MM.1S (cell line): ENCODE measurements at regions not wholly inside any gene's neighbourhood (a gene's known extent, or its start where the extent isn't known, plus 50 kb on each side); places are given as distances from the start of the nearest gene placed in this dataset.

Experiments
- DNase-seq: peaks from one replicate; pipeline ENCODE4 v3.0.0-alpha.2; 2015
- H2AFZ ChIP-seq: fragments of 300-600 bp; sonication (generic); 2 replicates; pipeline ENCODE4 v1.6.0; 2016; ENCODE audit warnings: antibody characterized with exemption, low read length
- H3F3A ChIP-seq: fragments of 300-600 bp; sonication (generic); 2 replicates; pipeline ENCODE4 v1.6.1; 2016; ENCODE audit warnings: mild to moderate bottlenecking, antibody characterized with exemption, low read length, moderate library complexity, mixed read lengths; ENCODE audit not compliant: insufficient read depth
- H3K27ac ChIP-seq: fragments of 300-600 bp; sonication (generic); 2 replicates; pipeline ENCODE4 v1.5.1; 2016; ENCODE audit warnings: mild to moderate bottlenecking, low read length
- H3K27me3 ChIP-seq: fragments of 300-600 bp; sonication (generic); replicated peaks from 2 replicates; pipeline ENCODE4 v1.6.0; 2016; ENCODE audit warnings: low read length; ENCODE audit not compliant: insufficient read depth
- H3K36me3 ChIP-seq: fragments of 300-600 bp; sonication (generic); replicated peaks from 2 replicates; pipeline ENCODE4 v1.6.1; 2016; ENCODE audit warnings: mild to moderate bottlenecking, low read length, mixed read lengths; ENCODE audit not compliant: insufficient read depth
- H3K4me1 ChIP-seq: fragments of 300-600 bp; sonication (generic); 2 replicates; pipeline ENCODE4 v1.6.1; 2016; ENCODE audit warnings: low read length, mixed read lengths
- H3K4me2 ChIP-seq: fragments of 300-600 bp; sonication (generic); 2 replicates; pipeline ENCODE4 v1.6.0; 2016; ENCODE audit warnings: low read depth, low read length
- H3K4me3 ChIP-seq: fragments of 300-600 bp; sonication (generic); 2 replicates; pipeline ENCODE4 v1.5.1; 2016; ENCODE audit warnings: low read length, mixed read lengths
- H3K79me2 ChIP-seq: fragments of 300-600 bp; sonication (generic); 2 replicates; pipeline ENCODE4 v1.6.1; 2016; ENCODE audit warnings: mixed run types, low read length, mixed read lengths
- H3K9ac ChIP-seq: fragments of 300-600 bp; sonication (generic); 2 replicates; pipeline ENCODE4 v1.6.1; 2016; ENCODE audit warnings: low read length, mixed read lengths
- H3K9me2 ChIP-seq: fragments of 300-600 bp; sonication (generic); replicated peaks from 2 replicates; pipeline ENCODE4 v1.6.1; 2016; ENCODE audit warnings: mild to moderate bottlenecking, low read length, mixed read lengths; ENCODE audit not compliant: insufficient read depth
- H3K9me3 ChIP-seq: fragments of 300-600 bp; sonication (generic); replicated peaks from 2 replicates; pipeline ENCODE4 v1.6.1; 2016; ENCODE audit warnings: mild to moderate bottlenecking, low read length, mixed read lengths; ENCODE audit not compliant: insufficient read depth
- H4K20me1 ChIP-seq: fragments of 300-600 bp; sonication (generic); 2 replicates; pipeline ENCODE4 v1.6.1; 2016; ENCODE audit warnings: mild to moderate bottlenecking, low read length, moderate library complexity, mixed read lengths; ENCODE audit not compliant: insufficient read depth
- EZH2 ChIP-seq: fragments of 300-600 bp; sonication (generic); optimal IDR thresholded peaks from 2 replicates; pipeline ENCODE3; 2017; ENCODE audit warnings: low read depth, mild to moderate bottlenecking, antibody characterized with exemption, low read length, mixed read lengths
- EZH2phosphoT487 ChIP-seq: fragments of 300-600 bp; sonication (generic); IDR thresholded peaks from 2 replicates; pipeline ENCODE4 v1.6.1; 2018; ENCODE audit warnings: antibody characterized with exemption, low read length
- TF ChIP-seq, protein P1 (sequence below): fragments of 300-600 bp; sonication (generic); IDR thresholded peaks from 2 replicates; pipeline ENCODE4 v1.5.1; 2016; ENCODE audit warnings: antibody characterized with exemption, low read length, mixed read lengths

DNA sequence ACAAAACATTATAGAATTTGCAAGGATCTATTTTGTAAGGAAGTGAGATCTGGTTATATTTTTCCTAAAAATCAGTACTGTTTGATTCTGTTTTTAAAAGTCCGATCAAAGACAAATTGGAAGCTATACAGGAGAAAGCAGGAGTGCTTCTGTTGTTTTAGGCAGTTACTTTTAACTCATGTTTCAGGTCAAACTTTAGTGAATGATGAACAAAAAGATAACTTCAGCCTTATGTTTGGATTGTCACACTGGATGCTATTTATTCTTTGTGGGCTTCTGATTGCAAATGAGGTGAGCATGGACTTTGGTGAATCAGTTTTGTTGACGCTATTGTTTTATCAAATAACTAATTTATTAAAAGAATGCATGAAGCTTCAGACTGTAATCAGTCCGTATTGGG is 228.7 kb upstream of the SLC35B3 start:
- Histone ChIP-seq H3F3A (no peaks in the 10 kb centered on the region), H2AFZ (no peak overlapping the region), H3K9me2 (no peaks in the 10 kb centered on the region), H4K20me1 (no peaks in the 10 kb centered on the region), H3K36me3 (no peaks in the 10 kb centered on the region), H3K9ac (no peak overlapping the region), H3K79me2 (no peaks in the 10 kb centered on the region), H3K4me1 (no peaks in the 10 kb centered on the region), H3K4me3 (no peak overlapping the region), H3K27ac (no peak overlapping the region), H3K4me2 (no peak overlapping the region), H3K27me3 (no peaks in the 10 kb centered on the region), H3K9me3 (no peaks in the 10 kb centered on the region)
- TF ChIP-seq EZH2phosphoT487 (no peak), EZH2 (no peak)
- TF ChIP-seq, protein P1, sequence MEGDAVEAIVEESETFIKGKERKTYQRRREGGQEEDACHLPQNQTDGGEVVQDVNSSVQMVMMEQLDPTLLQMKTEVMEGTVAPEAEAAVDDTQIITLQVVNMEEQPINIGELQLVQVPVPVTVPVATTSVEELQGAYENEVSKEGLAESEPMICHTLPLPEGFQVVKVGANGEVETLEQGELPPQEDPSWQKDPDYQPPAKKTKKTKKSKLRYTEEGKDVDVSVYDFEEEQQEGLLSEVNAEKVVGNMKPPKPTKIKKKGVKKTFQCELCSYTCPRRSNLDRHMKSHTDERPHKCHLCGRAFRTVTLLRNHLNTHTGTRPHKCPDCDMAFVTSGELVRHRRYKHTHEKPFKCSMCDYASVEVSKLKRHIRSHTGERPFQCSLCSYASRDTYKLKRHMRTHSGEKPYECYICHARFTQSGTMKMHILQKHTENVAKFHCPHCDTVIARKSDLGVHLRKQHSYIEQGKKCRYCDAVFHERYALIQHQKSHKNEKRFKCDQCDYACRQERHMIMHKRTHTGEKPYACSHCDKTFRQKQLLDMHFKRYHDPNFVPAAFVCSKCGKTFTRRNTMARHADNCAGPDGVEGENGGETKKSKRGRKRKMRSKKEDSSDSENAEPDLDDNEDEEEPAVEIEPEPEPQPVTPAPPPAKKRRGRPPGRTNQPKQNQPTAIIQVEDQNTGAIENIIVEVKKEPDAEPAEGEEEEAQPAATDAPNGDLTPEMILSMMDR = no peak
- no peak for DNase-seq

DNA sequence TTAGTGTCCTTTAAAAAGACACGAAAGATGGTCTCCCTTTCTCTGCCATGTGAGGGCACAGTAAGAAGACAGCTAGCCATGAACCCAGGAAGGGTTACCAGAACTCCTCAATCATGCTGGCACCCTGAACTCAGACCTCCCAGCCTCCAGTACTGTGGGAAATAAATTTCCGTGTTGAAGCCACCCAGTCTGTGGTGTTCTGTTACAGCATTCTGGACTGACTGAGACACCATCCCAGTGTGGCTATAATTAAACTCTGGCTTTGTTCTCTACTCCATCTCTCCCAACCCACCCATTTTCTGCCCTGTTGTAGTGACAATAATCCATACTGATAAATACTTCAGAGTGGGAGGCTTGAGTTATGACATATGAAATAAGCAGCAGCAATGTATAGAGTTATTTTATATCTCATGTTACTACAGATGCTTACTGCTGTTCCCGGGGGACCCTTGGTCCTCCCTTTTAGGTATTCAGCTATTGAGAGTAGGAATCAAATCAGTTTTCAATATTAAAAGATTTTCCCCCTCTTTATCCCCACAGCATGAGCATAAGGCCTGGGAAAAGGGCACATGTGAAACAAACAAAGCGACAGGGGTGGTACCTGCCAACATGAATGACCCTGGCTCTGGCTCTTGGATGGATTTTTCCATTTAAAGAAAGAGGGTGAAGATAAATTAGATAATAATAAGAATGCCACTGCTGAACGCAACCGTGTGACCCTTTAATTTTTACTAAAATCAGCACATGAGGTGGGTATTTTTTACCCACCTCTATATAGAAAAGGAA is 224.3 kb upstream of the SLC35B3 start:
- Histone ChIP-seq H3K4me3 (no peak overlapping the region), H3K27me3 (no peaks in the 10 kb centered on the region), H4K20me1 (no peaks in the 10 kb centered on the region), H3K79me2 (no peaks in the 10 kb centered on the region), H3K9me2 (no peaks in the 10 kb centered on the region), H3K9ac (no peak overlapping the region), H3K4me1 (no peaks in the 10 kb centered on the region), H3F3A (no peaks in the 10 kb centered on the region), H3K9me3 (no peaks in the 10 kb centered on the region), H3K36me3 (no peaks in the 10 kb centered on the region), H2AFZ (no peak overlapping the region), H3K27ac (no peak overlapping the region), H3K4me2 (no peak overlapping the region)
- TF ChIP-seq EZH2 (no peak), EZH2phosphoT487 (no peak)
- TF ChIP-seq, protein P1 = no peak
- no peak for DNase-seq

DNA sequence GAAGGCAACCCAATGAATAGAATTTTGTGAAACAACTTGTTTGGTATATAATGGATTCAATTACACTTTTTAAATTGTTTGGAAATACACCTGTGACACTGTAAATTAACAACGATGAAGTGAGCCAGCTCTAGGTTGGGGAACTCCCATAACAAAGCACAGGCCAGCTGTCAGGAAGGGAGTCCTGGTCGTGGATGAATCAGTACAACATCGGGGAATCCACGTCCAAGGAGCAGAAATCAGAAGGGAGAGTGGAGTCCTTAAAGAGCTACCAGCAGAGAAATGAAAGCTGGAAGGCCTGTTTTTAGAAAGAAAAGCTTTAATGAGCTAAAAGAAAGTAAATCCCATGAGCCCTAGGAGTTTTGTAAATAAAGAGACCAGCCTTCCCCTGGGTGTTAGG is 223.1 kb upstream of the SLC35B3 start:
- Histone ChIP-seq H3K27me3 (no peaks in the 10 kb centered on the region), H3K27ac (no peak overlapping the region), H3K4me1 (no peaks in the 10 kb centered on the region), H3K9me3 (no peaks in the 10 kb centered on the region), H4K20me1 (no peaks in the 10 kb centered on the region), H3F3A (no peaks in the 10 kb centered on the region), H3K36me3 (no peaks in the 10 kb centered on the region), H3K79me2 (no peaks in the 10 kb centered on the region), H3K9me2 (no peaks in the 10 kb centered on the region), H3K4me3 (no peak overlapping the region), H2AFZ (no peak overlapping the region), H3K4me2 (no peak overlapping the region), H3K9ac (no peak overlapping the region)
- TF ChIP-seq, protein P1 = no peak
- TF ChIP-seq EZH2phosphoT487 (no peak), EZH2 (no peak)
- DNase-seq = no peak
